AG04450 (cell line): ENCODE measurements at regions not wholly inside any gene's neighbourhood (a gene's known extent, or its start where the extent isn't known, plus 50 kb on each side); places are given as distances from the start of the nearest gene placed in this dataset.
A peak's percentile ranks its signal among the peaks of the same experiment; 100 is the strongest.

Experiments used
- CTCF ChIA-PET: fragments of 300-600, 350-600 bp; formaldehyde crosslinking; extraction: SDS; loops from one replicate; lab custom pipeline; 2022; ENCODE audit warnings: antibody characterized with exemption, inconsistent platforms; lab: Charles Lee
- POLR2A ChIA-PET: fragments of 350-600 bp; formaldehyde crosslinking; extraction: SDS; loops from one replicate; lab custom pipeline; 2021; ENCODE audit warnings: antibody characterized with exemption, inconsistent platforms; lab: Yijun Ruan, JAX
- DNase-seq: peaks from one replicate; pipeline ENCODE4 v3.0.0-alpha.2; 2011; ENCODE audit warnings: low read depth, low spot score
- H3K27ac ChIP-seq: one replicate; pipeline ENCODE4 v1.5.1; 2012; ENCODE audit warnings: low read depth, low read length, control low read depth
- H3K27me3 ChIP-seq: one replicate; pipeline ENCODE4 v1.6.0; 2012; ENCODE audit warnings: low read length; ENCODE audit not compliant: control insufficient read depth, insufficient read depth
- H3K4me3 ChIP-seq: 2 replicates; pipeline ENCODE4 v1.5.1; 2011; ENCODE audit warnings: mild to moderate bottlenecking, low read depth, low read length, control low read depth
- H3K9me3 ChIP-seq: 2 replicates; pipeline ENCODE4 v1.5.1; 2012; ENCODE audit warnings: low read length; ENCODE audit not compliant: control insufficient read depth, insufficient read depth
- TF ChIP-seq, protein P1 (sequence below): IDR thresholded peaks from 2 replicates; pipeline ENCODE4 v1.5.1; 2011; ENCODE audit warnings: low read depth, low read length, control low read depth, inconsistent platforms

GRCh38 chr4:187235456-187236170, 512.0 kb upstream of the FAT1 start:
- POLR2A ChIA-PET: interaction anchor here (0.8 to 0.9 kb wide), 2 partner anchors 9 to 51 kb away, joined by 3 read pairs; no protein-coding TSS in a partner anchor
- TF ChIP-seq, protein P1, sequence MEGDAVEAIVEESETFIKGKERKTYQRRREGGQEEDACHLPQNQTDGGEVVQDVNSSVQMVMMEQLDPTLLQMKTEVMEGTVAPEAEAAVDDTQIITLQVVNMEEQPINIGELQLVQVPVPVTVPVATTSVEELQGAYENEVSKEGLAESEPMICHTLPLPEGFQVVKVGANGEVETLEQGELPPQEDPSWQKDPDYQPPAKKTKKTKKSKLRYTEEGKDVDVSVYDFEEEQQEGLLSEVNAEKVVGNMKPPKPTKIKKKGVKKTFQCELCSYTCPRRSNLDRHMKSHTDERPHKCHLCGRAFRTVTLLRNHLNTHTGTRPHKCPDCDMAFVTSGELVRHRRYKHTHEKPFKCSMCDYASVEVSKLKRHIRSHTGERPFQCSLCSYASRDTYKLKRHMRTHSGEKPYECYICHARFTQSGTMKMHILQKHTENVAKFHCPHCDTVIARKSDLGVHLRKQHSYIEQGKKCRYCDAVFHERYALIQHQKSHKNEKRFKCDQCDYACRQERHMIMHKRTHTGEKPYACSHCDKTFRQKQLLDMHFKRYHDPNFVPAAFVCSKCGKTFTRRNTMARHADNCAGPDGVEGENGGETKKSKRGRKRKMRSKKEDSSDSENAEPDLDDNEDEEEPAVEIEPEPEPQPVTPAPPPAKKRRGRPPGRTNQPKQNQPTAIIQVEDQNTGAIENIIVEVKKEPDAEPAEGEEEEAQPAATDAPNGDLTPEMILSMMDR: no peak
- Histone ChIP-seq H3K9me3 (no peaks in the 10 kb centered on the region), H3K27ac (no peak overlapping the region), H3K27me3 (no peaks in the 10 kb centered on the region), H3K4me3 (no peak overlapping the region)
- CTCF ChIA-PET: interaction anchor here (1.0 to 1.1 kb wide), 2 partner anchors 648 to 1889 kb away, joined by 3 read pairs; no protein-coding TSS in a partner anchor
- DNase-seq: no peak

DNA sequence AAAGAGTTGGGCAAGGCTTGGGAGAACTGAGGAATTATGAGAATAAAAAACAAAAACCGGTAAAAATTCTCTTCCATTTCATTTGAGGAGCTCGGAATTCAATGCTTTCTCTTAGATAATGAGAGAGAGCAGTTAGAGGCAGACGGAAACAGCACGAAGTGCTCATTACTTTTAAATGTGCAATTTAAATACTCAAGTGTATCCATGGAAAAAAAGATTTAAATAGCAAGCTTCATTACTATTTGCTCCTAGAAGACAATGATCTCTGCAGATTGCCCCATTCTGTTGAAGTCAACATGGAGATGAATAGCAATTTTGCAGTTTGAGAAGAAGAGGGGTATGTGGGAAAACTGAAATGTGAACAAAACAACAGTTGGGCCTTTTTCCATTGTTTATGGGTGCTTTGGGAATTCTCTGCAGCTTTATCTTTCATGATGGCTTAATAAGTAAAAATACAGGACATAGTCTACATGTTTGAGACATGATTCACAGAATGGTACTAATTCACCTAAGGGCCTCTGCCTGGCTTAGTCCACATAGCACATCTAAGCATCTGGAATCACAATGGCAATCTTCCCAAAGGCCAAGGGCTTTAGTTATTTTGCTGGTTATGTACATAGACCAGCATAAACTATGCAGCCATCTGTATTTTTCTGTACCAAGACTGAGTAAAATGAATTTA, 512.7 kb upstream of the FAT1 start:
- peak overlapping the region; percentile 11 for H3K27ac ChIP-seq
- ChIA-PET POLR2A (interaction anchor here (0.8 to 0.9 kb wide), 2 partner anchors 10 to 50 kb away, joined by 3 read pairs; no protein-coding TSS in a partner anchor), CTCF (interaction anchor here (1.0 to 1.1 kb wide), 2 partner anchors 649 to 1888 kb away, joined by 3 read pairs; no protein-coding TSS in a partner anchor)
- H3K4me3 ChIP-seq: no peak overlapping the region
- H3K27me3 ChIP-seq: no peaks in the 10 kb centered on the region
- DNase-seq: peak; percentile 72
- TF ChIP-seq, protein P1: no peak
- no peaks in the 10 kb centered on the region for H3K9me3 ChIP-seq

DNA sequence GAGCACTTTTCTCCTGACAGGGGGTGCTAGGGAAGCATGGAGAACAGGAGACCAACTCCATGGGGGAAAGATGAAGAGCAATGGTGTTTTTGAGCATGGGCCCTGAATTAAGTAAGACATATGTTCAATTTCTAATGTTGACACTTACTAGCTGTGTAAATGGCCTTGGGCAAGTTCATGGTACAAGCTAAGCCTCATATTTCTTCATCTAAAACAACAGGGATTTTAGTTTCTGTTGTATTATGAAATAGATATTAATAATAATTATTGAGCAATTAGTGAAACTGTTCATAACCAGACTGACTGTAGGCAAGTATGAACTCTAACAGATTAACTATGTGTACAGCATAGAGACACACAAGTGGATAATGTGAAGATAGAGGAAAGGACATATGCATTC, 515.0 kb upstream of the FAT1 start:
- Histone ChIP-seq H3K27me3 (no peaks in the 10 kb centered on the region), H3K9me3 (no peaks in the 10 kb centered on the region), H3K4me3 (no peak overlapping the region), H3K27ac (no peak overlapping the region)
- DNase-seq: no peak
- CTCF ChIA-PET: no interaction called here
- POLR2A ChIA-PET: no interaction called here
- TF ChIP-seq, protein P1: no peak

- no peak overlapping the region for H3K27ac ChIP-seq
- ChIA-PET CTCF (no interaction called here), POLR2A (no interaction called here)
- no peak for DNase-seq
- no peaks in the 10 kb centered on the region for H3K27me3 ChIP-seq
- no peaks in the 10 kb centered on the region; the same call in 1 of the 2 replicates for H3K9me3 ChIP-seq
- TF ChIP-seq, protein P1: no peak
- H3K4me3 ChIP-seq: no peak overlapping the region
Measured at GRCh38 chr4:187251896-187252295, 528.2 kb upstream of the FAT1 start.

DNA sequence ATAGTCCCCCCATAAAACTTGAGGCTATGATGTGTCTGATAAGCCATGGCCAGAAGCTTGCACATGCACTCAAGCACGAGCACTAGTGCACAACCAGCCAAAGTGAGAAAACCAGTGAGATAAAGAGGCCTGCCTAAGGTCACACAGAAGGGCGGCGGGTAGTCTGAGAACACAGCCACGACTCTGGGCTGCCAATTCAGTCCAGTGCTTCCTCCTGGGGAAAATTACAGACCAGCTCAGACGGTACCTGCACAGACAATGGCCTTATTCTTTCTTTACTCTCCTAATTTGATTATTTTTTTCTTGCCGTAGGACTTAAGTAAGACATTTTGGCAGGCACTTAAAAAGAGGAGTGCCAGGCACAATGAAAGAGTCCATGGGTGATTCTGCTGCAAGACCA, 533.2 kb upstream of the FAT1 start:
- TF ChIP-seq, protein P1: no peak

More for the DNA sequence above, 533.2 kb upstream of the FAT1 start:
- ChIA-PET POLR2A (no interaction called here), CTCF (no interaction called here)
- H3K27ac ChIP-seq: no peak overlapping the region
- H3K4me3 ChIP-seq: no peak overlapping the region
- H3K9me3 ChIP-seq: no peaks in the 10 kb centered on the region; the same call in 1 of the 2 replicates
- no peaks in the 10 kb centered on the region for H3K27me3 ChIP-seq
- no peak for DNase-seq
